Pancreas (tissue), 10 donors: ENCODE measurements at regions not wholly inside any gene's neighbourhood (a gene's known extent, or its start where the extent isn't known, plus 50 kb on each side); places are given as distances from the start of the nearest gene placed in this dataset.

Source experiments
- ATAC-seq, 4 donors: fragments of 200-7000 bp; cut with Tn5 transposase; one replicate each; pipeline versions ENCODE4 v1.8.0 to v1.9.1; 2020; ENCODE audit warnings: mild to moderate bottlenecking in 4 of 4, moderate library complexity in 4 of 4
- DNase-seq, 6 donors: peaks; one replicate each; pipeline ENCODE4 v3.0.0-alpha.2; 2020
- FAIRE-seq: peaks from 2 replicates; lab custom pipeline; 2012; peaks lifted over from hg19 to GRCh38; lab: Jason Lieb, UNC
- H3K27ac ChIP-seq, 4 donors: fragments of 200-600 bp; sonication (generic); 1 replicate in 3 of 4; 2 replicates in 1 of 4; pipeline versions ENCODE4 v1.5.0 to v1.8.0; 2020
- H3K27me3 ChIP-seq, 4 donors: fragments of 200-600 bp; one replicate each; pipeline ENCODE4 v1.8.0; 2021
- H3K36me3 ChIP-seq, 3 donors: fragments of 200-600 bp; sonication (generic) in 1 of 3; one replicate each; pipeline versions ENCODE4 v1.5.0 to v1.8.0; 2020 to 2021
- H3K4me1 ChIP-seq, 3 donors: fragments of 200-600 bp; one replicate each; pipeline ENCODE4 v1.8.0; 2021
- H3K4me3 ChIP-seq, 4 donors: fragments of 200-600 bp; sonication (generic) in 2 of 4; one replicate each; pipeline versions ENCODE4 v1.5.0 to v1.8.0; 2020 to 2021
- H3K9me3 ChIP-seq, 4 donors: fragments of 200-600 bp; one replicate each; pipeline ENCODE4 v1.8.0; 2021
- WGBS, 2 donors: extraction: QIAGEN DNeasy Blood & Tissue Kit; methylation state at CpG; one replicate each; pipeline ENCODE4 v1.1.7; 2013; 5-methylcytosine and 5-hydroxymethylcytosine counted together
- intact Hi-C, 3 donors: fragments of 100-400 bp; cut with DNase I; formaldehyde crosslinking; loops; one replicate each; pipeline versions ENCODE4 v1.11.1 to v1.14.2; 2022
- TF ChIP-seq, protein P1 (sequence below), 4 donors: fragments of 200-600 bp; sonication (generic) in 3 of 4; IDR thresholded peaks; one replicate each; pipeline versions ENCODE4 v1.5.0 to v1.8.0; 2021; ENCODE audit warnings: antibody characterized with exemption in 4 of 4
- donor health status: healthy with polysubstance abuse.
- donor health status: DM: no; HTN: no; CAD: no; lungs with moderate emphysema.
- donor health status: DM: no; HTN: no; CAD: no.
- donor health status: control.
- donor health status: control.
- donor health status: Bipolar disorder and iron deficiency.
- donor health status: DM: yes; HTN: yes; CAD: no.
- donor health status: DM: no; HTN: no; CAD: no.
- donor health status: DM: no; HTN: no; CAD: no.
- donor health status: DM: yes; HTN: yes; CAD: no.

DNA sequence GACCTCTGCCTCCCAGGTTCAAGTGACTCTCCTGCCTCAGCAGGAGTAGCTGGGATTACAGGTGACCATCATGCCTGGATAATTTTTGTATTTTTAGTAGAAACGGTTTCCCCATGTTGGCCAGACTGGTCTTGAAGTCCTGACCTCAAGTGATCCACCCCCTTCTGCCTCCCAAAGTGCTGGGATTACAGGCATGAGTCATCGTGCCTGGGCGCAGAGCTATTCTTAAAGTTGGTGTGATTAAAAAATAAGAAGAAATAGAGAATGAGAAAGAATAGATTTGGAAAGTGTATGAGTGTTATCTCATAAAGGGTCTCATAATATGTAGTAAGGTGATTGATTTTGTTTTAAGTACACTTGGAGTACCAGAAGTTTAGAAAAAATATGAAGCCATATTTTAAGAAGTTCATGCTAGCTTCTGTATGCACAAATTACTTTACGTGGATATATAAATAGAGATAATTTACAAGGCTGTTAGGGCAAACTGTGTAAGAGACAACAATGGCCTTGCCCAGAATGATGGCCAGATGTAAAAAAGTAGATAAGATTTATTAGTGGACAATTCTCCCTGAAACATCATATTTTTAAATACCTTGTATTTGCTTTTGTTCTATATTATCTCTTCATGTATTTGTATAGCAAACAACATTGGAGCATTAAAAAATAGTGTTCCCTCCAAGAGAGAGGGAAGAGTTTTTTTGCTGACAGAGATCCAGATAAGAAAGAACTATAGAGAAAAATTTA, 1108.5 kb downstream of the SLC16A7 start:
- intact Hi-C loops, result no loop called here
- 56 to 63% methylated on average over 4 of the region's 4 CpGs for WGBS, 2 donors
- TF ChIP-seq, protein P1, sequence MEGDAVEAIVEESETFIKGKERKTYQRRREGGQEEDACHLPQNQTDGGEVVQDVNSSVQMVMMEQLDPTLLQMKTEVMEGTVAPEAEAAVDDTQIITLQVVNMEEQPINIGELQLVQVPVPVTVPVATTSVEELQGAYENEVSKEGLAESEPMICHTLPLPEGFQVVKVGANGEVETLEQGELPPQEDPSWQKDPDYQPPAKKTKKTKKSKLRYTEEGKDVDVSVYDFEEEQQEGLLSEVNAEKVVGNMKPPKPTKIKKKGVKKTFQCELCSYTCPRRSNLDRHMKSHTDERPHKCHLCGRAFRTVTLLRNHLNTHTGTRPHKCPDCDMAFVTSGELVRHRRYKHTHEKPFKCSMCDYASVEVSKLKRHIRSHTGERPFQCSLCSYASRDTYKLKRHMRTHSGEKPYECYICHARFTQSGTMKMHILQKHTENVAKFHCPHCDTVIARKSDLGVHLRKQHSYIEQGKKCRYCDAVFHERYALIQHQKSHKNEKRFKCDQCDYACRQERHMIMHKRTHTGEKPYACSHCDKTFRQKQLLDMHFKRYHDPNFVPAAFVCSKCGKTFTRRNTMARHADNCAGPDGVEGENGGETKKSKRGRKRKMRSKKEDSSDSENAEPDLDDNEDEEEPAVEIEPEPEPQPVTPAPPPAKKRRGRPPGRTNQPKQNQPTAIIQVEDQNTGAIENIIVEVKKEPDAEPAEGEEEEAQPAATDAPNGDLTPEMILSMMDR (IDR thresholded peaks at IDR 0.05), result no peak
- H3K9me3 ChIP-seq, result no peaks in the 10 kb centered on the region
- ATAC-seq, result no peak
- peaks cover 0 to 4% (median 0%) of the 10 kb centered on the region in 4 donors for H3K27me3 ChIP-seq
- H3K4me1 ChIP-seq, result no peaks in the 10 kb centered on the region
- FAIRE-seq, result no peak
- no peak for DNase-seq
- H3K36me3 ChIP-seq, result no peaks in the 10 kb centered on the region
- H3K4me3 ChIP-seq, result no peak overlapping the region
- no peak overlapping the region for H3K27ac ChIP-seq

DNA sequence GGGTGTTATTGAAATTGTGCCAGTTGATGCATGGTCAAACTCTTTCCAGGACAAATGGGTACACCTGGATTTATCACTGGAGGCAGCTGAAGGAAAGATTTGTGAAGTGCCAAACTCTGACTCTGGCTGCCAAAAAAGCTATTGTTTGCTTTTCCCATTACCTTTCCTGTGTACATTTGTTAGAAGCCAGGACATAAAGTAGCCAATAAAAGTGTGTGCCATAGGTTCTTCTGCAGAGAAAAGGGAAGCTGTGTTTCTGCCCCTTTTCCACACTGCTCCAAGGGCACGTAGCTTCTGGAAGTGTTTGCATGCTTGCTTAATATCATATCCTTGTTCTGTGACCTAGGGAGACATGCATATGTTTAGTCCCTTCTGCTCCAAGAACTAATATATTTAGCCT, 1114.4 kb downstream of the SLC16A7 start:
- Histone ChIP-seq H3K9me3 (no peaks in the 10 kb centered on the region), H3K27me3 (no peaks in the 10 kb centered on the region), H3K27ac (no peak overlapping the region), H3K4me1 (no peaks in the 10 kb centered on the region), H3K36me3 (no peaks in the 10 kb centered on the region), H3K4me3 (no peak overlapping the region)
- intact Hi-C loops, result no loop called here
- 12 to 25% methylated on average over 1 of the region's 1 CpG for WGBS, 2 donors
- ATAC-seq (no peak), DNase-seq (no peak), FAIRE-seq (no peak)
- TF ChIP-seq, protein P1 (IDR thresholded peaks at IDR 0.05), result no peak

DNA sequence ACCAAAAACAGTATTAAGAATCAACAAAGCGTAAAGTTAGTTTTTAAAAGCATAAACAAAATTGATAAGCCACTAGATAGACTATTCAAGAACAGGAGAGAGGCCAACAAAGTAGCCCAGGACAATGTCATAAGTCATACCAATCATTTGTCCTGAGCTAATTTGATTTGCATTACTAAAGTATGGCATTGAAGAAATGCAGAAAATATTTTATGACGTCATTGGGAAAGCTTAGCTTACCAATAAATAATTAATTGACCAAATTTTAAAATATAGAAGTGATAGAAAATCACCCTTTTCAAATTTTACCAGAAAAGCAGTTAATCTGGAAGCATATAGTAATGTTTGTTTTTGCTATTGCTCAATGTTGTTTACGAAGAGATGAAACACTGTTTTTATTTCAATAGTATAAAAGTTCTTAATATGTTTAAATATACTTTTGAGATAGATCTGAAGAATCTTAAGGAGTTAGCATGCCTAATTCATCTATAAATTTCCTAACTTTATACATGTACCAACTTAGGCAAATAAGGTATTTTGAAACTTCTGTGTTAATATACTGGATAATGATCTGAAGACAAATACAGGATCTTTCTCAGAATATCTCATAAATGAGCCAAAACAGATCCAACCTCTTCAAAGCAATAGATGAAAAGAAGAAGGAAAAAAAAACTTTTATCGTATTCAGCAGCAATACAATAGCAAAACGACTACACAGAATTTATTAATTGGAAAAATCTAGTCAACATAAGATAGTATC, 1118.5 kb downstream of the SLC16A7 start:
- no peak for DNase-seq
- 60 to 73% methylated on average over 5 of the region's 5 CpGs for WGBS, 2 donors

GRCh38 chr12:60724475-60724874, 1128.6 kb downstream of the SLC16A7 start:
- no peak overlapping the region for H3K4me3 ChIP-seq
- no peak for FAIRE-seq
- no peaks in the 10 kb centered on the region for H3K4me1 ChIP-seq
- TF ChIP-seq, protein P1 (IDR thresholded peaks at IDR 0.05), result no peak
- no peak for DNase-seq
- intact Hi-C loops, result no loop called here
- no peak overlapping the region for H3K27ac ChIP-seq
- WGBS, 2 donors, result 36 to 40% methylated on average over 1 of the region's 1 CpG
- no peaks in the 10 kb centered on the region for H3K27me3 ChIP-seq
- no peaks in the 10 kb centered on the region for H3K9me3 ChIP-seq
- no peaks in the 10 kb centered on the region for H3K36me3 ChIP-seq
- no peak for ATAC-seq

More for the DNA sequence above, 1118.5 kb downstream of the SLC16A7 start:
- H3K9me3 ChIP-seq, result no peaks in the 10 kb centered on the region
- TF ChIP-seq, protein P1 (IDR thresholded peaks at IDR 0.05), result no peak
- H3K27me3 ChIP-seq, result no peaks in the 10 kb centered on the region
- intact Hi-C loops, result no loop called here
- H3K36me3 ChIP-seq, result no peaks in the 10 kb centered on the region
- H3K4me1 ChIP-seq, result no peaks in the 10 kb centered on the region
- FAIRE-seq (no peak), ATAC-seq (no peak)
- H3K4me3 ChIP-seq, result no peak overlapping the region
- no peak overlapping the region for H3K27ac ChIP-seq

GRCh38 chr12:60724984-60725383, 1129.2 kb downstream of the SLC16A7 start:
- Histone ChIP-seq H3K4me1 (no peaks in the 10 kb centered on the region), H3K27ac (no peak overlapping the region), H3K4me3 (no peak overlapping the region), H3K27me3 (no peaks in the 10 kb centered on the region), H3K36me3 (no peaks in the 10 kb centered on the region), H3K9me3 (no peaks in the 10 kb centered on the region)
- FAIRE-seq, result no peak
- DNase-seq, result no peak
- TF ChIP-seq, protein P1 (IDR thresholded peaks at IDR 0.05), result no peak
- intact Hi-C loops, result no loop called here
- ATAC-seq, result no peak
